ENCODE measurements at regions not wholly inside any gene's neighbourhood (a gene's known extent, or its start where the extent isn't known, plus 50 kb on each side); places are given as distances from the start of the nearest gene placed in this dataset.

GRCh38 chr21:28310711-28311110 lies 682.0 kb downstream of the LTN1 start:
- no peak overlapping the region for H3K4me3 ChIP-seq
- H3K27ac ChIP-seq = no peak overlapping the region
- peaks cover 8 to 9% of the 10 kb centered on the region in 2 donors for H3K9me3 ChIP-seq
- H3K27me3 ChIP-seq = no peaks in the 10 kb centered on the region
- intact Hi-C loops (cut with DNase I) = no loop called here
- no peak for DNase-seq (ENCODE audit: low spot score in 2 of 2)
- no peaks in the 10 kb centered on the region for H3K36me3 ChIP-seq
- no peaks in the 10 kb centered on the region for H3K4me1 ChIP-seq
- no peak for TF ChIP-seq CTCF (IDR thresholded peaks at IDR 0.05)

- no peak for TF ChIP-seq CTCF (IDR thresholded peaks at IDR 0.05)
- DNase-seq (ENCODE audit: low spot score in 2 of 2) = no peak
- no peaks in the 10 kb centered on the region for H3K4me1 ChIP-seq
- intact Hi-C loops (cut with DNase I) = no loop called here
- peaks cover 8 to 9% of the 10 kb centered on the region in 2 donors for H3K9me3 ChIP-seq
- no peak overlapping the region for H3K4me3 ChIP-seq
- H3K36me3 ChIP-seq = no peaks in the 10 kb centered on the region
- no peaks in the 10 kb centered on the region for H3K27me3 ChIP-seq
- no peak overlapping the region for H3K27ac ChIP-seq
These were observed 682.4 kb downstream of the LTN1 start for GRCh38 chr21:28310171-28310685.

- intact Hi-C loops (cut with DNase I) = no loop called here
- Histone ChIP-seq H3K4me3 (no peak overlapping the region), H3K9me3 (peaks cover 8 to 9% of the 10 kb centered on the region in 2 donors), H3K27me3 (no peaks in the 10 kb centered on the region), H3K4me1 (no peaks in the 10 kb centered on the region), H3K36me3 (no peaks in the 10 kb centered on the region), H3K27ac (no peak overlapping the region)
- no peak for TF ChIP-seq CTCF (IDR thresholded peaks at IDR 0.05)
- DNase-seq (ENCODE audit: low spot score in 2 of 2) = no peak
These were observed 683.1 kb downstream of the LTN1 start for GRCh38 chr21:28309596-28309995.

GRCh38 chr21:28308516-28308915 lies 684.2 kb downstream of the LTN1 start:
- Histone ChIP-seq H3K36me3 (no peaks in the 10 kb centered on the region), H3K4me3 (no peak overlapping the region), H3K27me3 (no peaks in the 10 kb centered on the region), H3K9me3 (peaks cover 6% of the 10 kb centered on the region in 2 donors), H3K27ac (no peak overlapping the region), H3K4me1 (no peaks in the 10 kb centered on the region)
- intact Hi-C loops (cut with DNase I) = no loop called here
- no peak for DNase-seq (ENCODE audit: low spot score in 2 of 2)
- no peak for TF ChIP-seq CTCF (IDR thresholded peaks at IDR 0.05)

GRCh38 chr21:28299946-28300345 lies 692.7 kb downstream of the LTN1 start:
- no peaks in the 10 kb centered on the region for H3K4me1 ChIP-seq
- intact Hi-C loops (cut with DNase I) = no loop called here
- no peak overlapping the region for H3K27ac ChIP-seq
- H3K27me3 ChIP-seq = no peaks in the 10 kb centered on the region
- H3K36me3 ChIP-seq = no peaks in the 10 kb centered on the region
- DNase-seq (ENCODE audit: low spot score in 2 of 2) = no peak
- TF ChIP-seq CTCF (IDR thresholded peaks at IDR 0.05) = no peak
- no peaks in the 10 kb centered on the region for H3K9me3 ChIP-seq
- no peak overlapping the region for H3K4me3 ChIP-seq

GRCh38 chr21:28298251-28298672 lies 694.4 kb downstream of the LTN1 start:
- Histone ChIP-seq H3K4me3 (no peak overlapping the region), H3K36me3 (no peaks in the 10 kb centered on the region), H3K4me1 (no peaks in the 10 kb centered on the region), H3K27me3 (no peaks in the 10 kb centered on the region), H3K9me3 (no peaks in the 10 kb centered on the region), H3K27ac (no peak overlapping the region)
- no peak for DNase-seq (ENCODE audit: low spot score in 2 of 2)
- no peak for TF ChIP-seq CTCF (IDR thresholded peaks at IDR 0.05)
- intact Hi-C loops (cut with DNase I) = no loop called here
